ENCODE measurements at regions not wholly inside any gene's neighbourhood (a gene's known extent, or its start where the extent isn't known, plus 50 kb on each side); places are given as distances from the start of the nearest gene placed in this dataset.
"Not testable (repeated sequence)": the region's sequence is repeated elsewhere in the genome, so short reads cannot be mapped to it uniquely, and the experiment has no call there.

GRCh38 chr15:91356083-91356482, 256.0 kb downstream of the SV2B start:
- no peak overlapping the region for H3K4me3 ChIP-seq (ENCODE audit: low read depth, low read length)
- no peak for DNase-seq (ENCODE audit: low read depth)
- TF ChIP-seq MAX (IDR thresholded peaks at IDR 0.05; ENCODE audit: low read depth, low read length), result no peak

GRCh38 chr15:91357011-91357410, 257.0 kb downstream of the SV2B start:
- no peak overlapping the region for H3K4me3 ChIP-seq (ENCODE audit: low read depth, low read length)
- DNase-seq (ENCODE audit: low read depth), result peak; percentile 85
- TF ChIP-seq POLR2A (IDR thresholded peaks at IDR 0.05; ENCODE audit: extremely low read depth, insufficient read length) (no peak), CTCF (IDR thresholded peaks at IDR 0.05; ENCODE audit: low read depth, low read length) (no peak), MYC (IDR thresholded peaks at IDR 0.05; ENCODE audit: low read depth, low read length) (no peak), MAX (IDR thresholded peaks at IDR 0.05; ENCODE audit: low read depth, low read length) (peak; percentile 16; the same call in 1 of the 2 replicates)

GRCh38 chr15:91357486-91357885, 257.4 kb downstream of the SV2B start:
- DNase-seq (ENCODE audit: low read depth), result no peak
- H3K4me3 ChIP-seq (ENCODE audit: low read depth, low read length), result no peak overlapping the region
- TF ChIP-seq MYC (IDR thresholded peaks at IDR 0.05; ENCODE audit: low read depth, low read length), result no peak
- no peak for TF ChIP-seq CTCF (IDR thresholded peaks at IDR 0.05; ENCODE audit: low read depth, low read length)
- TF ChIP-seq POLR2A (IDR thresholded peaks at IDR 0.05; ENCODE audit: extremely low read depth, insufficient read length), result no peak
- TF ChIP-seq MAX (IDR thresholded peaks at IDR 0.05; ENCODE audit: low read depth, low read length), result no peak

- H3K4me3 ChIP-seq (ENCODE audit: low read depth, low read length), result no peak overlapping the region
- TF ChIP-seq MAX (IDR thresholded peaks at IDR 0.05; ENCODE audit: low read depth, low read length), result no peak
- no peak for TF ChIP-seq POLR2A (IDR thresholded peaks at IDR 0.05; ENCODE audit: extremely low read depth, insufficient read length)
- no peak for TF ChIP-seq MYC (IDR thresholded peaks at IDR 0.05; ENCODE audit: low read depth, low read length)
- TF ChIP-seq CTCF (IDR thresholded peaks at IDR 0.05; ENCODE audit: low read depth, low read length), result no peak
- DNase-seq (ENCODE audit: low read depth), result no peak
Observed at GRCh38 chr15:91358405-91358804, 258.3 kb downstream of the SV2B start.

- not testable (repeated sequence) for DNase-seq (ENCODE audit: low read depth); H3K4me3 ChIP-seq (ENCODE audit: low read depth, low read length)
Observed at GRCh38 chr15:91361696-91362095, 261.6 kb downstream of the SV2B start.

GRCh38 chr15:91366111-91366510, 266.1 kb downstream of the SV2B start:
- H3K4me3 ChIP-seq (ENCODE audit: low read depth, low read length), result no peak overlapping the region
- peak; percentile 47 for DNase-seq (ENCODE audit: low read depth)
- TF ChIP-seq MYC (IDR thresholded peaks at IDR 0.05; ENCODE audit: low read depth, low read length) (no peak), MAX (IDR thresholded peaks at IDR 0.05; ENCODE audit: low read depth, low read length) (no peak), CTCF (IDR thresholded peaks at IDR 0.05; ENCODE audit: low read depth, low read length) (no peak), POLR2A (IDR thresholded peaks at IDR 0.05; ENCODE audit: extremely low read depth, insufficient read length) (no peak)

GRCh38 chr15:91368611-91369010, 268.6 kb downstream of the SV2B start:
- TF ChIP-seq MYC (IDR thresholded peaks at IDR 0.05; ENCODE audit: low read depth, low read length), result no peak; the same call in 1 of the 2 replicates
- no peak for TF ChIP-seq POLR2A (IDR thresholded peaks at IDR 0.05; ENCODE audit: extremely low read depth, insufficient read length)
- no peak for TF ChIP-seq MAX (IDR thresholded peaks at IDR 0.05; ENCODE audit: low read depth, low read length)
- TF ChIP-seq CTCF (IDR thresholded peaks at IDR 0.05; ENCODE audit: low read depth, low read length), result no peak
- H3K4me3 ChIP-seq (ENCODE audit: low read depth, low read length), result no peak overlapping the region
- peak; percentile 54 for DNase-seq (ENCODE audit: low read depth)

All from NB4 (cell line).